GM12892 (cell line): ENCODE measurements at regions not wholly inside any gene's neighbourhood (a gene's known extent, or its start where the extent isn't known, plus 50 kb on each side); places are given as distances from the start of the nearest gene placed in this dataset.

Experiments
- POLR2A ChIP-seq: IDR thresholded peaks from 2 replicates; pipeline ENCODE4 v1.6.1; 2011; ENCODE audit warnings: low read depth, low read length, control low read depth
- POLR2AphosphoS5 ChIP-seq: IDR thresholded peaks from 2 replicates; pipeline ENCODE4 v1.6.1; 2011; ENCODE audit warnings: low read depth, low read length, control low read depth

DNA sequence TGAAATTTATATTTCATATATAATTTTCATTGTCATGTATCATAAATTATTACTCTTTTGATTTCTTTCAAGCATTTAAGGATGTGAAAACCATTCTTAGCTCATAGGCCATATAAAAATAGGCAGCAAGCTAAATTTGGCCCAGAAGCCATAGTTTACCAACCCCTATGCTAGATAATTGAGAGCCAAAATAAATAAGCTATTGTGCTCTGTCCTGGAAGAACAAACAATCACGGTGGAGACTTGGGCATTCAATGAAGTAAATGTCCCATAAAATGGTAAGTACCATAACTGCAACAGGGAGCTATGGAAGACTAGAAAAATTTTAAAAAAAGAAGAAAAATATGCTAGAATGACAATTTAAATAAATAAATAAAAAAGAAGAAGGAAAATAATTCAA, 60.9 kb upstream of the PACRGL start:
- TF ChIP-seq POLR2A (no peak), POLR2AphosphoS5 (no peak)
